B cell (primary cell): ENCODE measurements at regions not wholly inside any gene's neighbourhood (a gene's known extent, or its start where the extent isn't known, plus 50 kb on each side); places are given as distances from the start of the nearest gene placed in this dataset.

Experiments
- ATAC-seq: fragments of 200-7000 bp; cut with Tn5 transposase; one replicate; pipeline ENCODE4 v1.10.0; 2021; ENCODE audit warnings: low read depth, mild to moderate bottlenecking, moderate number of reproducible peaks, moderate library complexity
- CTCF ChIA-PET: fragments of 350-600 bp; sonication (Branson Sonifier 250); formaldehyde crosslinking; loops from one replicate; lab custom pipeline; 2021; ENCODE audit warnings: antibody characterized with exemption, inconsistent platforms; lab: Charles Lee
- POLR2A ChIA-PET: fragments of 350-600 bp; sonication (Branson Sonifier 250); formaldehyde crosslinking; loops from one replicate; lab custom pipeline; 2021; ENCODE audit warnings: antibody characterized with exemption; lab: Charles Lee
- DNase-seq: peaks from one replicate; pipeline ENCODE4 v3.0.0; 2013
- H2AFZ ChIP-seq: 2 replicates; pipeline ENCODE4 v1.6.1; 2012; ENCODE audit warnings: mild to moderate bottlenecking, low read depth, low read length; ENCODE audit not compliant: insufficient read depth, poor library complexity, severe bottlenecking
- H3K27ac ChIP-seq, 2 donors: 1 replicate in 1 of 2; 2 replicates in 1 of 2; pipeline ENCODE4 v1.5.1; 2012 to 2013; ENCODE audit warnings: low read length in 2 of 2, mild to moderate bottlenecking in 2 of 2, moderate library complexity in 1 of 2
- H3K27me3 ChIP-seq, 4 experiments: fragments of 200-600 bp in 1 of 4; sonication (generic) in 1 of 4; replicated peaks in 1 of 4; 1 replicate in 2 of 4; 2 replicates in 2 of 4; pipeline versions ENCODE4 v1.6.1 to v1.7.0; 2013 to 2016; ENCODE audit warnings: low read length in 3 of 4, mild to moderate bottlenecking in 2 of 4, mixed read lengths in 1 of 4, moderate library complexity in 1 of 4; ENCODE audit not compliant: insufficient read depth in 4 of 4, control insufficient read depth in 3 of 4; ENCODE audit errors: control extremely low read depth in 1 of 4
- H3K36me3 ChIP-seq, 2 experiments: replicated peaks in 1 of 2; 1 replicate in 1 of 2; 2 replicates in 1 of 2; pipeline versions ENCODE4 v1.6.1 to v1.7.1; 2013; ENCODE audit warnings: low read length in 1 of 2; ENCODE audit not compliant: insufficient read depth in 2 of 2, control insufficient read depth in 1 of 2; ENCODE audit errors: control extremely low read depth in 1 of 2, extremely low read depth in 1 of 2
- H3K4me1 ChIP-seq, 2 donors: fragments of 200-600 bp in 1 of 2; sonication (generic) in 1 of 2; 1 replicate in 1 of 2; 2 replicates in 1 of 2; pipeline versions ENCODE4 v1.5.1 to v1.6.1; 2013 to 2017; ENCODE audit warnings: low read length in 2 of 2; ENCODE audit not compliant: control insufficient read depth in 2 of 2, insufficient read depth in 2 of 2
- H3K4me2 ChIP-seq: replicated peaks from 2 replicates; pipeline ENCODE3; 2012; ENCODE audit warnings: mild to moderate bottlenecking, low read depth, low read length; ENCODE audit not compliant: poor library complexity, severe bottlenecking
- H3K4me3 ChIP-seq, 5 experiments: fragments of 200-600 bp in 1 of 5; sonication (generic) in 1 of 5; 1 replicate in 3 of 5; 2 replicates in 2 of 5; pipeline versions ENCODE4 v1.5.1 to v1.7.0; 2011 to 2016; ENCODE audit warnings: low read length in 4 of 5, mild to moderate bottlenecking in 4 of 5, low read depth in 2 of 5, control low read depth in 1 of 5, moderate library complexity in 1 of 5; ENCODE audit not compliant: insufficient read depth in 1 of 5; ENCODE audit errors: control extremely low read depth in 1 of 5, extremely low read depth in 1 of 5
- H3K79me2 ChIP-seq: fragments of 200-600 bp; sonication (generic); one replicate; pipeline ENCODE4 v1.6.0; 2016; ENCODE audit warnings: low read length; ENCODE audit not compliant: control insufficient read depth, insufficient read depth
- H3K9ac ChIP-seq: fragments of 200-600 bp; sonication (generic); 2 replicates; pipeline ENCODE4 v1.6.1; 2017; ENCODE audit warnings: mild to moderate bottlenecking, low read length, moderate library complexity
- H3K9me3 ChIP-seq, 3 donors: one replicate each; pipeline versions ENCODE4 v1.6.1 to v1.7.1; 2013; ENCODE audit warnings: low read length in 2 of 3; ENCODE audit not compliant: control insufficient read depth in 2 of 3, insufficient read depth in 1 of 3; ENCODE audit errors: control extremely low read depth in 1 of 3
- H4K20me1 ChIP-seq: 2 replicates; pipeline ENCODE4 v1.6.0; 2012; ENCODE audit warnings: mild to moderate bottlenecking, low read length; ENCODE audit not compliant: insufficient read depth, control insufficient read depth, poor library complexity, severe bottlenecking
- H3K27ac Mint-ChIP-seq: one replicate; pipeline ENCODE4 v1.8.0; 2021; ENCODE audit warnings: mixed read lengths
- H3K27me3 Mint-ChIP-seq: one replicate; pipeline ENCODE4 v1.8.0; 2021; ENCODE audit warnings: mixed read lengths
- H3K4me1 Mint-ChIP-seq: one replicate; pipeline ENCODE4 v1.8.0; 2021; ENCODE audit warnings: mixed read lengths
- H3K4me3 Mint-ChIP-seq: one replicate; pipeline ENCODE4 v1.8.0; 2021; ENCODE audit warnings: mixed read lengths
- H3K9me3 Mint-ChIP-seq: one replicate; pipeline ENCODE4 v1.8.0; 2022; ENCODE audit warnings: mixed read lengths; ENCODE audit not compliant: insufficient read depth
- EZH2 ChIP-seq: IDR thresholded peaks from 2 replicates; pipeline ENCODE4 v1.6.1; 2012; ENCODE audit warnings: borderline replicate concordance, low read depth, mild to moderate bottlenecking, moderate library complexity, low read length; ENCODE audit not compliant: insufficient read depth, poor library complexity, severe bottlenecking
- WGBS: methylation state at CpG from one replicate; pipeline ENCODE4 v1.1.5; 2013; ENCODE audit warnings: missing lambda C conversion rate; ENCODE audit not compliant: insufficient coverage; 5-methylcytosine and 5-hydroxymethylcytosine counted together
- intact Hi-C: fragments of 100-400 bp; cut with micrococcal nuclease; formaldehyde crosslinking; loops from one replicate; pipeline ENCODE4 v1.10.0; 2022
- TF ChIP-seq, protein P1 (sequence below): fragments of 200-600 bp; IDR thresholded peaks from one replicate; pipeline ENCODE4 v1.8.0; 2022; ENCODE audit warnings: antibody characterized with exemption, mild to moderate bottlenecking

- intact Hi-C loops, result no loop called here
- Histone ChIP-seq H3K4me1 (no peaks in the 10 kb centered on the region), H3K27me3 (no peaks in the 10 kb centered on the region), H4K20me1 (no peaks in the 10 kb centered on the region), H3K4me3 (no peak overlapping the region), H2AFZ (no peak overlapping the region), H3K4me2 (no peak overlapping the region), H3K79me2 (no peaks in the 10 kb centered on the region), H3K9ac (no peak overlapping the region), H3K36me3 (no peaks in the 10 kb centered on the region), H3K27ac (no peak overlapping the region), H3K9me3 (no peaks in the 10 kb centered on the region)
- no peak overlapping the region for H3K4me3 Mint-ChIP-seq
- DNase-seq, result no peak
- no peak for ATAC-seq
- no peak for TF ChIP-seq EZH2
- TF ChIP-seq, protein P1, sequence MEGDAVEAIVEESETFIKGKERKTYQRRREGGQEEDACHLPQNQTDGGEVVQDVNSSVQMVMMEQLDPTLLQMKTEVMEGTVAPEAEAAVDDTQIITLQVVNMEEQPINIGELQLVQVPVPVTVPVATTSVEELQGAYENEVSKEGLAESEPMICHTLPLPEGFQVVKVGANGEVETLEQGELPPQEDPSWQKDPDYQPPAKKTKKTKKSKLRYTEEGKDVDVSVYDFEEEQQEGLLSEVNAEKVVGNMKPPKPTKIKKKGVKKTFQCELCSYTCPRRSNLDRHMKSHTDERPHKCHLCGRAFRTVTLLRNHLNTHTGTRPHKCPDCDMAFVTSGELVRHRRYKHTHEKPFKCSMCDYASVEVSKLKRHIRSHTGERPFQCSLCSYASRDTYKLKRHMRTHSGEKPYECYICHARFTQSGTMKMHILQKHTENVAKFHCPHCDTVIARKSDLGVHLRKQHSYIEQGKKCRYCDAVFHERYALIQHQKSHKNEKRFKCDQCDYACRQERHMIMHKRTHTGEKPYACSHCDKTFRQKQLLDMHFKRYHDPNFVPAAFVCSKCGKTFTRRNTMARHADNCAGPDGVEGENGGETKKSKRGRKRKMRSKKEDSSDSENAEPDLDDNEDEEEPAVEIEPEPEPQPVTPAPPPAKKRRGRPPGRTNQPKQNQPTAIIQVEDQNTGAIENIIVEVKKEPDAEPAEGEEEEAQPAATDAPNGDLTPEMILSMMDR, result no peak
- ChIA-PET POLR2A (no interaction called here), CTCF (no interaction called here)
- H3K27ac Mint-ChIP-seq, result no peak overlapping the region
- H3K9me3 Mint-ChIP-seq, result no peaks in the 10 kb centered on the region
- no peaks in the 10 kb centered on the region for H3K27me3 Mint-ChIP-seq
- WGBS, result 40% methylated on average over 1 of the region's 2 CpGs
- no peaks in the 10 kb centered on the region for H3K4me1 Mint-ChIP-seq
Measured at GRCh38 chr9:19522558-19522957, 113.7 kb downstream of the ACER2 start.

GRCh38 chr9:19521205-19521604 is 112.4 kb downstream of the ACER2 start:
- Histone ChIP-seq H3K4me3 (no peak overlapping the region), H3K79me2 (no peaks in the 10 kb centered on the region), H3K27me3 (no peaks in the 10 kb centered on the region), H4K20me1 (no peaks in the 10 kb centered on the region), H3K9me3 (no peaks in the 10 kb centered on the region), H3K36me3 (no peaks in the 10 kb centered on the region), H3K9ac (no peak overlapping the region), H2AFZ (no peak overlapping the region), H3K27ac (no peak overlapping the region), H3K4me1 (no peaks in the 10 kb centered on the region), H3K4me2 (no peak overlapping the region)
- H3K9me3 Mint-ChIP-seq, result no peaks in the 10 kb centered on the region
- intact Hi-C loops, result no loop called here
- ATAC-seq, result no peak
- H3K4me1 Mint-ChIP-seq, result no peaks in the 10 kb centered on the region
- CTCF ChIA-PET, result no interaction called here
- POLR2A ChIA-PET, result no interaction called here
- H3K4me3 Mint-ChIP-seq, result no peak overlapping the region
- 100% methylated on average over 1 of the region's 2 CpGs for WGBS
- TF ChIP-seq, protein P1, result no peak
- TF ChIP-seq EZH2, result no peak
- no peak for DNase-seq
- H3K27me3 Mint-ChIP-seq, result no peaks in the 10 kb centered on the region
- H3K27ac Mint-ChIP-seq, result no peak overlapping the region
